ENCODE measurements at regions not wholly inside any gene's neighbourhood (a gene's known extent, or its start where the extent isn't known, plus 50 kb on each side); places are given as distances from the start of the nearest gene placed in this dataset.

DNA sequence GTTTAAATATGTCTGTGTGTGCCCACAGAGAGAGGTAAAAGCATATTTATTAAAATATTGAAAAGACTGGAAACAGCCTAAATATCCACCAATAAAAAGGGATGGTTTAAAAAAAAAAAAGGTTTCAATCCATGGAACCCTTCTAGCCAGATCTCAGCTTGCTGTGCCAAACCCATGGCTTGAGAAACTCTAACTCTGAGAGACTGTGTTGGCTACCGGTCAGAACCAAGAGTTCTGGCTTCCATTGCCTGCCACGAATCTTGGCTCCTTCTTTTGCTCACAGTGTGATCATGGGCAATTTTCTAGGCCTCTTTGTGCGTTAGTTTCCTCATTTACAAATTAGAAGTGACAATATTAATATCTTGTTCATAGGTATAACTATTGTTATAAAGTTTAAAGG is 201.3 kb upstream of the IRX3 start:
- Histone ChIP-seq H3K27me3 (no peaks in the 10 kb centered on the region), H3K36me3 (no peaks in the 10 kb centered on the region), H3K4me1 (peaks cover 0 to 27% (median 13%) of the 10 kb centered on the region in 4 donors), H3K27ac (peak overlapping the region in 1 of 2 donors; percentile 21), H3K4me3 (no peak overlapping the region), H3K9me3 (no peaks in the 10 kb centered on the region)
- DNase-seq = peak; percentile 71 to 72
- no peak for TF ChIP-seq CTCF (IDR thresholded peaks at IDR 0.05)
- intact Hi-C loops (cut with DNase I; ENCODE audit: low total_unique reads) = no loop called here

DNA sequence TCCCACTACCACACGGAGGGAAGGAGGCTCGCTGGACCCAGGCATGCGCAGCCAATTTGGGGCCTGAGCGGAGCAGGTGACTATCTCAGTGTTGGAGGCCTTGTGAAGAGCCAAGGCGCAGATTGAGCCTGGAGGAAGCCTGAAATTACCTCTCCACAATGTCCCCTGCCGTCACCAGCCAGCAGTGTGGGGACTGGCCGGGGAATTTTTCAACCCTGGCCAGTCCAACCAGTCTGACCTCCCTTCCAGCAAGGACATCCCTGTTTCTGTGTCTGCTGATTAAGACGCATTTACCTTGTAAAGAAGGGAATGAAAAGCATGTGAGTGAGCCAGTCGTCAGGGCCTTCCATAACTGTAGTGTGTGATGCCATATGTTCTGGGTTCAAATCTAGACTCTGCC is 198.1 kb upstream of the IRX3 start:
- DNase-seq = no peak
- no peak overlapping the region for H3K4me3 ChIP-seq
- peaks cover 0 to 27% (median 13%) of the 10 kb centered on the region in 4 donors for H3K4me1 ChIP-seq
- H3K27me3 ChIP-seq = no peaks in the 10 kb centered on the region
- intact Hi-C loops (cut with DNase I; ENCODE audit: low total_unique reads) = no loop called here
- H3K9me3 ChIP-seq = no peaks in the 10 kb centered on the region
- TF ChIP-seq CTCF (IDR thresholded peaks at IDR 0.05) = no peak
- no peaks in the 10 kb centered on the region for H3K36me3 ChIP-seq
- H3K27ac ChIP-seq = no peak overlapping the region

DNA sequence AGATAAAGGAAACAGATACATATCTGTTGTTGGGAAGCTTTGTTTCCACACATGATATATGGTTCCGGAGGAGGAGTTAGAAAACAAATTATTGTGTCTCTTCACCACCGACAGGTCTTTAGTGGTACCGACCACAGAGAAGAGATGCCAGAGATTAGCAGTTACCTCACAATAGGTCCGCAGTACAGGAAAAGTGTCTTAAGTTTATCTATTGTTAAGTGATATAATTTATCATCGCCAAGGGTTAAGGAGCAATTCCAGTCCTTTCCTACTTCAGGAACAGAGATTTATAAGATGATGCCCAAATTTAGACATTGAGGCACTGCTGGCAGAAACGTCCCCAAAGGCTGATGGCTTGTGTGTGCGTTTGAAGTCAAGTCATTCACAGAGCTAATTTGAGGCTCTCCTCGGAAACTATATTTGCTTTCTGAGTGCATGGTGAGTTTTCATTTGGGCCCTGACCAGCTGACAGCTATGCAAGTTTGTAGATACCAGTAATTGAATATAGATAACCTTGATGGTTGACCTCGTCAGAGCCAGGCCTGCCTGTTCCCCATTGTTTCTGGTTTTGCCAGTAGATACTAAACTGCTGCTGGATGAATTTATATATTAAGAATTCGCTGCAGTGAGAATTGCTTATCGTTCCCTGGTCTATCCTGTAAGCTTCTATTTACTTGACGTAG is 196.4 kb upstream of the IRX3 start:
- Histone ChIP-seq H3K27ac (no peak overlapping the region), H3K4me3 (no peak overlapping the region), H3K4me1 (peaks cover 0 to 12% (median 4%) of the 10 kb centered on the region in 4 donors), H3K9me3 (no peaks in the 10 kb centered on the region), H3K36me3 (no peaks in the 10 kb centered on the region), H3K27me3 (no peaks in the 10 kb centered on the region)
- intact Hi-C loops (cut with DNase I; ENCODE audit: low total_unique reads) = no loop called here
- no peak for TF ChIP-seq CTCF (IDR thresholded peaks at IDR 0.05)
- no peak for DNase-seq

- Histone ChIP-seq H3K27ac (no peak overlapping the region), H3K27me3 (no peaks in the 10 kb centered on the region), H3K4me1 (peaks cover 0 to 3% (median 0%) of the 10 kb centered on the region in 4 donors), H3K9me3 (no peaks in the 10 kb centered on the region), H3K4me3 (no peak overlapping the region), H3K36me3 (no peaks in the 10 kb centered on the region)
- no peak for DNase-seq
- intact Hi-C loops (cut with DNase I; ENCODE audit: low total_unique reads) = no loop called here
- no peak for TF ChIP-seq CTCF (IDR thresholded peaks at IDR 0.05)
Observed at GRCh38 chr16:54480429-54480828, 193.8 kb upstream of the IRX3 start.

DNA sequence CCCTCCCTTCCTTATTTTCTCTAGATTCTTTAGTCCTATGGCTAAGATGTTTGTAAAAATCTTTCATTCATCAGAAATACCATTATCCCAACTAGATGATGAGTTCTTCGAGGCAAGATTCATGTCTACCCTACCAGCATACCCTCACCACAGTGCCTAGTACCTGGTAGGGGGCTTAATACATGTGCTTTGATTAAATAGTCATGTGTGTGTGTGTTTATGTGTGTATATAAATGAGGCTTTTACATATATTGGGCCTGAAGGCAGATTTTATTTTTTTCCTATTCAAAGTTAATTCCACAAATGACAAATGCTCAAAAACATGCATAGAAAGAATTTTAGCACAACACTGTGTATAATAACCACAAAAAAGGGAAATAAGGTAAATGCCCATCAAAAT is 193.0 kb upstream of the IRX3 start:
- Histone ChIP-seq H3K4me1 (peaks cover 0 to 3% (median 0%) of the 10 kb centered on the region in 4 donors), H3K27ac (no peak overlapping the region), H3K36me3 (no peaks in the 10 kb centered on the region), H3K9me3 (no peaks in the 10 kb centered on the region), H3K4me3 (no peak overlapping the region), H3K27me3 (no peaks in the 10 kb centered on the region)
- no peak for TF ChIP-seq CTCF (IDR thresholded peaks at IDR 0.05)
- no peak for DNase-seq
- intact Hi-C loops (cut with DNase I; ENCODE audit: low total_unique reads) = no loop called here

DNA sequence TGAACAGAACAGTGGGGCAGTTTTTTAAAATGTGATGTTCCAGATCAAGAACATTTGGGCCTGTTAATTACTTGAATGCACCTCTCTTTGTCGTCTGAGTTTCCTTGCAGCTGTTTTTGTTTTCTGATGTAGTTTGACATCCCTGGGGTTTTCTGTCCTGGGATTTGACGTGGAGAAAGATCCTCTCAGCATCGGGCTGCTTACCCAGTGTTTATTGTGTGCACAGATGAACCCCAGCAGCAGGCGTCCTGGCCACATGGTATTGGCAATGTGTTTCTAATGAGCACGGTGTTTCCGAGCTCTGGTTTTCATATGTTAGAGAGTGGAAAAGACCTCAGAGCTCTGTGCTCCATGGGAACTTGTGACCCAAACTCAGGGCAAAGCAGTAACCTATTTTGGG is 191.1 kb upstream of the IRX3 start:
- no peak for DNase-seq
- intact Hi-C loops (cut with DNase I; ENCODE audit: low total_unique reads) = no loop called here
- TF ChIP-seq CTCF (IDR thresholded peaks at IDR 0.05) = no peak

More for the DNA sequence above, 191.1 kb upstream of the IRX3 start:
- no peaks in the 10 kb centered on the region for H3K9me3 ChIP-seq
- H3K4me3 ChIP-seq = no peak overlapping the region
- H3K27ac ChIP-seq = no peak overlapping the region
- no peaks in the 10 kb centered on the region for H3K27me3 ChIP-seq
- H3K4me1 ChIP-seq = no peaks in the 10 kb centered on the region
- no peaks in the 10 kb centered on the region for H3K36me3 ChIP-seq
